ENCODE measurements at regions not wholly inside any gene's neighbourhood (a gene's known extent, or its start where the extent isn't known, plus 50 kb on each side); places are given as distances from the start of the nearest gene placed in this dataset.
"Not testable (repeated sequence)": the region's sequence is repeated elsewhere in the genome, so short reads cannot be mapped to it uniquely, and the experiment has no call there.

GRCh38 chr2:207231967-207232366 is 66.2 kb upstream of the KLF7 start:
- Histone ChIP-seq H2AFZ (ENCODE audit: low read depth, low read length) (peak overlapping the region; percentile 14), H3K4me3 (ENCODE audit: insufficient read depth, low read depth, low read length) (no peak overlapping the region), H4K20me1 (ENCODE audit: insufficient read depth, low read length) (no peaks in the 10 kb centered on the region), H3K27ac (ENCODE audit: low read depth, low read length) (peak overlapping the region; percentile 86), H3K4me2 (ENCODE audit: low read length) (peak overlapping the region; percentile 67), H3K36me3 (ENCODE audit: insufficient read depth, low read length) (no peaks in the 10 kb centered on the region), H3K79me2 (ENCODE audit: insufficient read depth, low read length) (no peaks in the 10 kb centered on the region), H3K27me3 (ENCODE audit: insufficient read depth, low read length) (no peaks in the 10 kb centered on the region), H3K4me1 (ENCODE audit: insufficient read depth, low read length) (peaks cover 27% of the 10 kb centered on the region), H3K9me3 (ENCODE audit: insufficient read depth, low read depth, low read length) (no peaks in the 10 kb centered on the region), H3K9ac (ENCODE audit: low read length) (peak overlapping the region; percentile 73)
- no peak for TF ChIP-seq EZH2 (IDR thresholded peaks at IDR 0.05; ENCODE audit: insufficient read depth, low read length)
- no peak for TF ChIP-seq CTCF (IDR thresholded peaks at IDR 0.05; ENCODE audit: insufficient read depth, low read depth, low read length)
- Mint-ChIP-seq H3K4me1 (ENCODE audit: low read depth, unreplicated experiment) (peaks cover 61% of the 10 kb centered on the region), H3K9me3 (ENCODE audit: unreplicated experiment) (no peaks in the 10 kb centered on the region), H3K27ac (ENCODE audit: unreplicated experiment) (peak overlapping the region; percentile 93), H3K27me3 (ENCODE audit: low read depth, unreplicated experiment) (no peaks in the 10 kb centered on the region), H3K4me3 (ENCODE audit: unreplicated experiment) (no peak overlapping the region), H3K36me3 (ENCODE audit: low read depth, unreplicated experiment) (peaks cover 5% of the 10 kb centered on the region)
- FAIRE-seq (peak; percentile 93), DNase-seq (ENCODE audit: low read depth) (peak; percentile 86)

GRCh38 chr2:207233141-207233540 is 67.4 kb upstream of the KLF7 start:
- H3K27me3 Mint-ChIP-seq (ENCODE audit: low read depth, unreplicated experiment); H3K36me3 ChIP-seq (ENCODE audit: insufficient read depth, low read length); H3K4me2 ChIP-seq (ENCODE audit: low read length); H3K9me3 Mint-ChIP-seq (ENCODE audit: unreplicated experiment); H3K36me3 Mint-ChIP-seq (ENCODE audit: low read depth, unreplicated experiment); H3K9ac ChIP-seq (ENCODE audit: low read length); H2AFZ ChIP-seq (ENCODE audit: low read depth, low read length); DNase-seq (ENCODE audit: low read depth); H3K79me2 ChIP-seq (ENCODE audit: insufficient read depth, low read length); H3K27me3 ChIP-seq (ENCODE audit: insufficient read depth, low read length); H3K27ac ChIP-seq (ENCODE audit: low read depth, low read length); H3K4me3 Mint-ChIP-seq (ENCODE audit: unreplicated experiment); H4K20me1 ChIP-seq (ENCODE audit: insufficient read depth, low read length); H3K9me3 ChIP-seq (ENCODE audit: insufficient read depth, low read depth, low read length); H3K27ac Mint-ChIP-seq (ENCODE audit: unreplicated experiment); H3K4me3 ChIP-seq (ENCODE audit: insufficient read depth, low read depth, low read length); FAIRE-seq: not testable (repeated sequence)
- peaks cover 60% of the 10 kb centered on the region for H3K4me1 Mint-ChIP-seq (ENCODE audit: low read depth, unreplicated experiment)
- peaks cover 23% of the 10 kb centered on the region for H3K4me1 ChIP-seq (ENCODE audit: insufficient read depth, low read length)

- Mint-ChIP-seq H3K36me3 (ENCODE audit: low read depth, unreplicated experiment) (peaks cover 5% of the 10 kb centered on the region), H3K9me3 (ENCODE audit: unreplicated experiment) (no peaks in the 10 kb centered on the region), H3K4me1 (ENCODE audit: low read depth, unreplicated experiment) (peaks cover 60% of the 10 kb centered on the region), H3K27ac (ENCODE audit: unreplicated experiment) (no peak overlapping the region), H3K4me3 (ENCODE audit: unreplicated experiment) (no peak overlapping the region), H3K27me3 (ENCODE audit: low read depth, unreplicated experiment) (no peaks in the 10 kb centered on the region)
- Histone ChIP-seq H3K36me3 (ENCODE audit: insufficient read depth, low read length) (no peaks in the 10 kb centered on the region), H3K4me3 (ENCODE audit: insufficient read depth, low read depth, low read length) (no peak overlapping the region), H4K20me1 (ENCODE audit: insufficient read depth, low read length) (no peaks in the 10 kb centered on the region), H3K9ac (ENCODE audit: low read length) (no peak overlapping the region), H3K9me3 (ENCODE audit: insufficient read depth, low read depth, low read length) (no peaks in the 10 kb centered on the region), H3K27me3 (ENCODE audit: insufficient read depth, low read length) (no peaks in the 10 kb centered on the region), H3K79me2 (ENCODE audit: insufficient read depth, low read length) (no peaks in the 10 kb centered on the region), H3K4me1 (ENCODE audit: insufficient read depth, low read length) (peaks cover 29% of the 10 kb centered on the region), H3K4me2 (ENCODE audit: low read length) (no peak overlapping the region), H3K27ac (ENCODE audit: low read depth, low read length) (no peak overlapping the region), H2AFZ (ENCODE audit: low read depth, low read length) (no peak overlapping the region)
- DNase-seq (ENCODE audit: low read depth) (no peak), FAIRE-seq (no peak)
- TF ChIP-seq CTCF (IDR thresholded peaks at IDR 0.05; ENCODE audit: insufficient read depth, low read depth, low read length): no peak
Observed at GRCh38 chr2:207233731-207234130, 68.0 kb upstream of the KLF7 start.
